Keratinocyte (primary cell): ENCODE measurements at regions not wholly inside any gene's neighbourhood (a gene's known extent, or its start where the extent isn't known, plus 50 kb on each side); places are given as distances from the start of the nearest gene placed in this dataset.

Experiments
- DNase-seq: peaks from one replicate; pipeline ENCODE4 v3.0.0-alpha.2; 2011; ENCODE audit warnings: low read depth, missing footprints, low spot score
- FAIRE-seq: peaks from 2 replicates; lab custom pipeline; 2011; peaks lifted over from hg19 to GRCh38; lab: Jason Lieb, UNC
- H2AFZ ChIP-seq: 2 replicates; pipeline ENCODE4 v1.6.0; 2012; ENCODE audit warnings: low read length, control low read depth, inconsistent platforms; ENCODE audit not compliant: control insufficient read depth
- H3K27ac ChIP-seq: 2 replicates; pipeline ENCODE4 v1.5.1; 2011; ENCODE audit warnings: low read length; ENCODE audit not compliant: control insufficient read depth, insufficient read depth
- H3K27me3 ChIP-seq: 3 replicates; pipeline ENCODE4 v1.6.0; 2011; ENCODE audit warnings: low read length; ENCODE audit not compliant: control insufficient read depth, insufficient read depth; ENCODE audit errors: extremely low read depth
- H3K36me3 ChIP-seq, 2 experiments: 2 replicates in 1 of 2; 3 replicates in 1 of 2; pipeline ENCODE4 v1.5.1; 2011; ENCODE audit warnings: low read length in 2 of 2, mild to moderate bottlenecking in 1 of 2; ENCODE audit not compliant: control insufficient read depth in 2 of 2, insufficient read depth in 2 of 2; ENCODE audit errors: extremely low read depth in 1 of 2
- H3K4me1 ChIP-seq: 3 replicates; pipeline ENCODE4 v1.5.1; 2011; ENCODE audit warnings: low read length; ENCODE audit not compliant: control insufficient read depth, insufficient read depth; ENCODE audit errors: extremely low read depth
- H3K4me2 ChIP-seq: 3 replicates; pipeline ENCODE4 v1.6.0; 2011; ENCODE audit warnings: low read depth, low read length; ENCODE audit not compliant: control insufficient read depth, insufficient read depth; ENCODE audit errors: extremely low read depth
- H3K4me3 ChIP-seq, 3 experiments: fragments of 200-600 bp in 1 of 3; sonication (generic) in 1 of 3; 2 replicates in 2 of 3; 3 replicates in 1 of 3; pipeline ENCODE4 v1.5.1; 2011 to 2016; ENCODE audit warnings: low read length in 3 of 3, mild to moderate bottlenecking in 3 of 3, control low read depth in 2 of 3, inconsistent platforms in 1 of 3, low read depth in 1 of 3, mixed read lengths in 1 of 3, mixed run types in 1 of 3, moderate library complexity in 1 of 3; ENCODE audit not compliant: control insufficient read depth in 2 of 3, insufficient read depth in 2 of 3; ENCODE audit errors: extremely low read depth in 1 of 3
- H3K79me2 ChIP-seq: 2 replicates; pipeline ENCODE4 v1.6.0; 2012; ENCODE audit warnings: low read length; ENCODE audit not compliant: control insufficient read depth, insufficient read depth
- H3K9ac ChIP-seq: 3 replicates; pipeline ENCODE4 v1.6.0; 2011; ENCODE audit warnings: low read length; ENCODE audit not compliant: control insufficient read depth, insufficient read depth; ENCODE audit errors: extremely low read depth
- H3K9me1 ChIP-seq: 3 replicates; pipeline ENCODE4 v1.6.0; 2011; ENCODE audit warnings: low read length; ENCODE audit not compliant: control insufficient read depth, insufficient read depth; ENCODE audit errors: extremely low read depth
- H3K9me3 ChIP-seq: 2 replicates; pipeline ENCODE4 v1.5.1; 2012; ENCODE audit warnings: low read depth, low read length; ENCODE audit not compliant: control insufficient read depth
- H4K20me1 ChIP-seq: 3 replicates; pipeline ENCODE4 v1.6.0; 2011; ENCODE audit warnings: low read length; ENCODE audit not compliant: control insufficient read depth, insufficient read depth; ENCODE audit errors: extremely low read depth
- CTCF ChIP-seq, 3 experiments: IDR thresholded peaks in 1 of 3; conservative IDR thresholded peaks in 1 of 3; optimal IDR thresholded peaks in 1 of 3; 2 replicates in 2 of 3; 3 replicates in 1 of 3; pipeline versions ENCODE3 to v1.5.1; 2011; ENCODE audit warnings: low read length in 3 of 3, mild to moderate bottlenecking in 3 of 3, moderate library complexity in 2 of 3, control low read depth in 1 of 3, inconsistent platforms in 1 of 3; ENCODE audit not compliant: insufficient read depth in 2 of 3; ENCODE audit errors: extremely low read depth in 1 of 3
- EZH2 ChIP-seq: IDR thresholded peaks from one replicate; pipeline ENCODE4 v1.6.1; 2012; ENCODE audit warnings: inconsistent platforms, mild to moderate bottlenecking, low read length, moderate library complexity
- dilution Hi-C: fragments of 300-500 bp; cut with MboI; formaldehyde crosslinking; loops from one replicate; pipeline ENCODE4 v1.7.0; 2020; ENCODE audit warnings: low sequenced_read_pairs; ENCODE audit not compliant: extremely low pct_ligation_motif_present

- DNase-seq (no peak), FAIRE-seq (no peak)
- dilution Hi-C loops = no loop called here
- no peaks in the 10 kb centered on the region for H3K9me1 ChIP-seq
- no peak overlapping the region for H3K4me3 ChIP-seq
- no peaks in the 10 kb centered on the region for H3K4me1 ChIP-seq
- no peaks in the 10 kb centered on the region for H3K36me3 ChIP-seq
- H3K9ac ChIP-seq = no peak overlapping the region
- H2AFZ ChIP-seq = no peak overlapping the region
- no peaks in the 10 kb centered on the region for H3K27me3 ChIP-seq
- H3K79me2 ChIP-seq = no peaks in the 10 kb centered on the region
- H4K20me1 ChIP-seq = no peaks in the 10 kb centered on the region
- no peak overlapping the region for H3K27ac ChIP-seq
- TF ChIP-seq EZH2 = no peak
- TF ChIP-seq CTCF (optimal IDR thresholded peaks at IDR 0.05 in 1 of 3, IDR thresholded peaks at IDR 0.05 in 1 of 3, conservative IDR thresholded peaks at IDR 0.05 in 1 of 3; ENCODE audit: extremely low read depth in 1 of 3, insufficient read depth in 2 of 3, low read length in 3 of 3) = no peak
- no peaks in the 10 kb centered on the region for H3K9me3 ChIP-seq
- no peak overlapping the region for H3K4me2 ChIP-seq
Measured at GRCh38 chr2:192465141-192465540, 270.4 kb upstream of the TMEFF2 start.

GRCh38 chr2:192459422-192459821 lies 264.7 kb upstream of the TMEFF2 start:
- H3K36me3 ChIP-seq = no peaks in the 10 kb centered on the region
- DNase-seq (no peak), FAIRE-seq (no peak)

More at GRCh38 chr2:192459422-192459821, 264.7 kb upstream of the TMEFF2 start:
- no peaks in the 10 kb centered on the region for H3K4me1 ChIP-seq
- no peaks in the 10 kb centered on the region for H3K27me3 ChIP-seq
- H3K9me3 ChIP-seq = no peaks in the 10 kb centered on the region
- no peaks in the 10 kb centered on the region for H4K20me1 ChIP-seq
- TF ChIP-seq EZH2 (no peak), CTCF (optimal IDR thresholded peaks at IDR 0.05 in 1 of 3, IDR thresholded peaks at IDR 0.05 in 1 of 3, conservative IDR thresholded peaks at IDR 0.05 in 1 of 3; ENCODE audit: extremely low read depth in 1 of 3, insufficient read depth in 2 of 3, low read length in 3 of 3) (no peak)
- H3K27ac ChIP-seq = no peak overlapping the region
- H2AFZ ChIP-seq = no peak overlapping the region
- no peak overlapping the region for H3K9ac ChIP-seq
- H3K79me2 ChIP-seq = no peaks in the 10 kb centered on the region
- no peaks in the 10 kb centered on the region for H3K9me1 ChIP-seq
- no peak overlapping the region for H3K4me3 ChIP-seq
- H3K4me2 ChIP-seq = no peak overlapping the region
- dilution Hi-C loops = no loop called here
